NCI-H748 treated with DMSO at 0.1 percent for 48 hours (cell line): ENCODE measurements at regions not wholly inside any gene's neighbourhood (a gene's known extent, or its start where the extent isn't known, plus 50 kb on each side); places are given as distances from the start of the nearest gene placed in this dataset.
"Not testable (repeated sequence)": the region's sequence is repeated elsewhere in the genome, so short reads cannot be mapped to it uniquely, and the experiment has no call there.

Experiments
- DNase-seq: peaks from one replicate; lab custom pipeline; 2025; lab: John Stamatoyannopoulos, UW

DNA sequence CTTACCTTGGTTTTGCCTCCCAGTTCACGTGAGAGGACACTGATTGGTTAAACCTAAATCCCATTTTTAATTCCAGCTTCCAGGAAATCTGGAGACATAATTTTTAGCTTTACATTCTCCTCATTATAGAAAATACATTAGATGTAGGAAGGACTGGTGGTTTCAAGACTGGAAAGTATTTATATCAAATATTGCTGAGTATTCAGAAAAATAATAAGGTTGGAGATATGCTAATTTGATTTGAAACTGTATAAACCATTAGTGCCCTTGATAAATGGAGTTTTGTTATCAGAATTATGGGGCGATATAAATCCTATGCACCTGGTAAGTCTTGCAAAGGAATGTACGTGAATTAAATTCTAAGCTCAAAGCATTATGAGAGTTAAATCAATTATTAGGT is 218.0 kb upstream of the ADGRL4 start:
- no peak for DNase-seq

DNA sequence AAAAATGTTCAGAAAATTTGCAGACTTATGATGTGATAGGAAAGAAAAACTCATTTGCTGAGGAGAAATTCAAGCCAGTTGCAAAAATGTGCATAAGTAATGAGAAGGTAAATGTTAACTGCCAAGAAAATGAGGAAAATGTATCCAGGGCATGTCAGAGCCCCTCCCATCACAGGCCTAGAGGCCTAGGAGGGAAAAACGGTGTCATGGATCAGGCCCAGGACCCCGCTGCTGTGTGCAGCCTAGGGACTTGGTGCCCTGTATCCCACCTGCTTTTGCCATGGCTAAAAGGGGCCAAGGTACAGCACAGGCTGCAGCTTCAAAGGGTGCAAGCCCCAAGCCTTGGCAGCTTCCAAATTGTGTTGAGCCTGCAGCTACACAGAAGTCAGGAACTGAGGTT is 214.0 kb upstream of the ADGRL4 start:
- DNase-seq, result no peak

GRCh38 chr1:79215311-79215710 is 208.8 kb upstream of the ADGRL4 start:
- DNase-seq, result no peak

- no peak for DNase-seq
These were observed 201.3 kb upstream of the ADGRL4 start for GRCh38 chr1:79207786-79208185.

GRCh38 chr1:79207331-79207730 is 200.8 kb upstream of the ADGRL4 start:
- DNase-seq, result no peak

DNA sequence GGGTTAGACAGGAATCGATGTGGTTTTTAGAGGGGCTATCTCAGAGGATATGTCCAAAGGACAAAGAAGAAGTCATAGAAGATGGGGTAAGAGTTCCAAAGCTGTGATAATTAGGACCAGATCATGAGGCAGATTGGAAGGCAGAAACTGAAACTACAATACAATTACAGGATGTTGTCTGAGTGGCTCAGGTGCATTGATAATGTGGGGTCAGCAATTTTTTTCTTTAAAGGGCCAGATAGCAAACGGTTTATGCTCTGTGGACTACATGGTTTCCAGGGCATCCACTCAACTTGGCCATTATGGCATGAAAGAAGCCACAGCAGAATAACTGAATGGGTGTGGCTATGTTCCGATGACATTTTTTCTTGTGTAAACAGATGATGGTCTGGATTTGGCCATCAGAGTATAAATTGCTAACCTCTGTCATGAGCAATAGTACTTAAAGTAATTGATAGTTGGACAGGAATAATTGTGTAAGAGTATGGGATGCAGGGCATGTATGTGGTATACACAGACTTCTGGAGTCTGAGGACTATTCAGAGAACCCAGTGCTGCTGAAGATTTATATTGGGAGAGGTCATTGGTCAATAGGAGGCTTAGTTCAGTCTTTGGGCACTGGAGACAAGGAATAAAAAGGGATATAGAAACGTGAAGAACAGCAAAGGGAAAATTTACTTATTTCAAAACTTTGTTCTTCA is 198.4 kb upstream of the ADGRL4 start:
- peak; percentile 82 for DNase-seq

DNA sequence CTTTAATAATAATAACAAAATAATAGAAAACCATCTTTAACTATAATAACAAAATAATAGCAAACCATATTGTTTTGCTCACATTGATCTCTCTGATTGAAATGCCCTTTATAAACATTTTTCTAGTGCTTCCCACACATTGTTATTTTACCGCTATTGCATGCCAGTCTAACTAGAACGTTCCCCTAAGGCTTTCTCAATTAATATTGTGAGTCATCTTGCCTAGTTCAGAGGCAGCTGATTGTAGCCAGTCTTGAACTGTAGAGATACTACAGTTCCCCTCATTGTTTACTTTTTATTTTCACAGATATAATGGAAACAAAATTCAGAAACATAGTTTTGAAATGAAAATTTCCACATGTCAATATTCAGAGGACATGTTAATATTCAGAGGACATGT is 192.3 kb upstream of the ADGRL4 start:
- DNase-seq, result no peak

DNA sequence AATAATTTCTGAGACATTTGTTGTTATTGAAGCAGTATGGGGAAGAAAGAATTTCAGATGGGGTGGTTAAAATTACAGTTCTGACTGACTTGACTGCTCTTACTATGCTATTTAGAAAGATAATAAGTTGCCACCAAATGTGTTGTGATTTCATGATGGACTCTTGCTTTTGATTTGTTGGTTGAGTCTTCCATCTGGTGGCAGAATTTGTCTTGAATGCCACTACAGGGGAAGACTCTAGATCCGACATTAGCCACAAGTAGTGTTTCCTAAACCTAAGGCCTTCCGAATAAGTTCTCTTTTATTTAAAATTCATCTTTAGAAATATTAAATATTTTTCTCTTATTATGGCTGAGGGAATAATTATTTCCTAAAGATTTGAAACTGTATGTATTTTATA is 190.9 kb upstream of the ADGRL4 start:
- no peak for DNase-seq

- no peak for DNase-seq
These were observed 189.7 kb upstream of the ADGRL4 start for GRCh38 chr1:79196211-79196610.

GRCh38 chr1:79193211-79194079 is 186.9 kb upstream of the ADGRL4 start:
- peak; percentile 35 for DNase-seq

DNA sequence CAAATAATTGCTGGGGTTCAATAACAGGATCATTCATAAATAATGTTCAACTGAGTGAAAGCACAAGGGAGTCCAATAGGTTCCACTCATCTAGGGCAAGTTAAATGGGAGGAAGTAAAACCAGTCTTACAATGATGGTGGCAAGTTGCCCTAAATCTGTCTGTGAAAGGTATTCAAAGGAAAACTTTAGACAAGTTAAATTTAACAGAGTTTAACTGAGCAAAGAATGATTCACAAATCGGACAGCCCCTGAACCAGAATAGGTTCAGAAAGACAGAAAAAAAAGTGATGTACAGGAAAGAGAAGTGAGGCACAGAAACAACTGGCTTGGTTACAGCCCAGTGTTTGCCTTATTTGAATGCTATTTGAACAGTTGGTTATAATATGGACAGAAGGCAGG is 183.5 kb upstream of the ADGRL4 start:
- DNase-seq, result no peak

DNA sequence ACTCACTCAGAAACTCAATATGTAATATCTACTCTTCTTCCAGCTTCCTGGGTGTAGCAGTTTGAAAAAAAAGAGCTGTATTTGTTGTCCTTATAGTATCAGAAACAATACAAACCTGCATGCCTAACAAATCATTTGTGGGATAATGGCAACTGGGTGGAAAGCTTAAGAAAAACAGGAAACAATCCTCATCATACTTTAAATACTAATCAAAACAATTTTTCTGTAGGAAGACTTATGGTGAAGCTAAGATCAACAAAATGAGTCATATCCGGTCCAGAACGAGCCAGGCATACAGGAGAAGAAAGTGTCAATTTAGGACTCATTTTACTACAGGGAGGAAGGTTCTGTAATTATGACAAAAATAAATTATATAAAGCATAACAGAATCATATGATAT is 181.8 kb upstream of the ADGRL4 start:
- DNase-seq, result no peak

- no peak for DNase-seq
These were observed 179.7 kb upstream of the ADGRL4 start for GRCh38 chr1:79186260-79186659.

DNA sequence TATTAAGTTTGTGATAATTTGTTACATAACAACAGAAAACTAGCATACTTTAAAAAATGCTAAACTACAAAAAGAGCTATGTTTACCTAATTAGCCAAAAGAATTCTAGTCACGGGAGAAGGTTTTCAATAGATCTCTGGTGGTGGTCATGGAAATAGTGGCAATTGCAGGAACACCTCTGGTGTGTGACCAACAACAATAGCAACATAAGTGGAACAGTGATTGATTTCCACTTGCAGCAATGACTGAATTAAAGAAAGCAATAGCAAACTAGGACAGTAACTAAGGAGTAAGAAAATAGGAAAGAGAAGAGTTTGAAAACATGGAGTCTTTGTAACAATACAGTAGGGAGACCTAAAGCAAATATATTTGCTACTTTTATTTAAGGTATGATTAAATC is 171.3 kb upstream of the ADGRL4 start:
- no peak for DNase-seq

GRCh38 chr1:79161077-79161476 is 154.5 kb upstream of the ADGRL4 start:
- DNase-seq, result no peak

DNA sequence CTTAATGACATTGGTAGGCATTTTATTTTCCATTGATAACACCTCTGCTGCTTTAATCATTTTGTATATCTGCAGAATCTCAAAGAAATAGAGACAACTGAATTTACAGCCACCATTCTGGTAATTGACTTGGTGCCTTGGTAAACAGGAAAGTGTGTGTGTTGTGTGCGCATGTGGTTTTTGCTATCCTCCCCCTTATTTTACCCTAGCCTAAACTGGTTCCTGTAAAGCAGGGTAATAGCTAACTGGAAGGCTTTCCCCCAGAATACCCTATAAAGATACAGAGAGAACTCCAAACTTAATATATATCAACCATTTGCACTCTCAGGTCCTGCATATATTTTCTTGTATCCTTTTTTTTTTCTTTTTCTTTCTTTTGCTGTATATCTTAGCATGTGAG is 149.5 kb upstream of the ADGRL4 start:
- DNase-seq, result no peak

DNA sequence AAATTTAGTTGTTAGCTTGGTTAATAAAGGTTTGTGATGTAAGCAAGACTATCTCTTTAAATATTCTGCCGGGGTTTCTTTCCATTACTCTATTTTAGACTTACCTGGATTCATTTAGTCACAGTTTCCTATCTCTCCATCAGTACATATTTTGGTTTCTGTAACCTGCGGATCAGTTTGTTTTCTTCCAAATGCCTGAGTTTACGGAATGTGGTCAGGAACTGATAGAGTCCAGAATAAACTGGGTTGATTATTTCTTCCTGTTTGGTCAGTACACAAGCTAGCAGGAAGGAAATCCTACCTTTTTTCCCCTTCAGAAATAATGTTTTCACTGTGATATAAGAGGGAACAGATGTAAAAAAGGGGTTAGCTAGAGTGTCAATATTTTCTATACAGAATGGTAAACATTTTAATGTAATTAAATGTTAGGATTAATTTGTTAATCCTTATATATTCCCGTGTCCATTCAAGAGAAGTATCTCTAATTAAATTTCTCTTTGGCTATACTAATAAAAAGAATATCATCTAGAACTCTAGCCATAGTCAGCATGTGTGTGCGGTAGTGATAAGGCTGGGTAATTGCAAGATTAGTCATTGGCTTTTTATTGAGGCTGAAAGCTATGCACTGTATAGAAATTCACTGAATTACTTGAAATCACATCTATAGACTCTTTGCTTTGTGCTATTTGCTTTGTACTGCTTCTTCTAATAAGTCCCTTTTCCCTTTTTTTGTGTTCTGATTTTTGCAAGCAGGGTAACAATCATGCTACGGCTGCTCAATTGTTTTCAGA is 144.7 kb upstream of the ADGRL4 start:
- DNase-seq, result no peak

DNA sequence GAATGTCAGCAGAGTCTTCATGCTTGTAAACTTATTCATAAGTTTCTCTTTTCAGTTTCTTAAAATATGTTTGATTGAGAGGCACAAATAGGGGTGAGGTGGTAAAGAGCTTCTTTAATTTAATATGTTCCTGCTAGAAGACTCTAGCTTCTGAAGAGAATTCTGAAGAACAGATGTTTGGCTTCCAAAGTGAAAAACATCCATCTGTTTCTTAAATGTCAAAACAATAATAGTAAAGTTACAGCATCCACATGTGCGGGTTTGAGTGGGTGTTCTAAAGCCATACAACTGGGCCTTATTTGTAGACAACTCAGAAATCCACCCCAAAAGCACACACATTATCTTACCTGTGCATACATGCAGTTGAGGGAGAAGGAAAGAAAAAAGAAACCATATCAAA is 144.0 kb upstream of the ADGRL4 start:
- DNase-seq, result no peak

GRCh38 chr1:79138227-79138626 is 131.7 kb upstream of the ADGRL4 start:
- not testable (repeated sequence) for DNase-seq

GRCh38 chr1:79133774-79134364 is 127.3 kb upstream of the ADGRL4 start:
- DNase-seq, result no peak

DNA sequence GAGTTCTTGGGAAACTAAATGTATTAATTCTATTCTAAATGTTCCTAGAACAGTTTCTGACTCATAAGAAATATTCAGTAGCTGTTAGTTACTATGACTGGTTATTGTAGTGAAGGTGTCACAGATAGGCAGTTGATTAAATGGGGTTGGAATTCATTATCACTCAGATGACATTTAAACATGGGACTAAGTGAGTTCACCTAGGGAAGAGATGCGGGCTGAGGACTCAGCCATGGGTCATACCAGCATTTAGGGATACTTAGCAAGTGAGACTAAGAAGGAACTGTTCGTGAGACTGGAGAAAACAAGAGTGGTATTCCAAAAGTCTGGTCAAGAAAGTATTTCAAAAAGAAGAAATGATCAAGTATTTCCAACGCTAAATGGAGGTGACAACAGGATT is 125.1 kb upstream of the ADGRL4 start:
- no peak for DNase-seq

- no peak for DNase-seq
These were observed 123.4 kb upstream of the ADGRL4 start for GRCh38 chr1:79129914-79130313.
